ENCODE measurements at regions not wholly inside any gene's neighbourhood (a gene's known extent, or its start where the extent isn't known, plus 50 kb on each side); places are given as distances from the start of the nearest gene placed in this dataset.

DNA sequence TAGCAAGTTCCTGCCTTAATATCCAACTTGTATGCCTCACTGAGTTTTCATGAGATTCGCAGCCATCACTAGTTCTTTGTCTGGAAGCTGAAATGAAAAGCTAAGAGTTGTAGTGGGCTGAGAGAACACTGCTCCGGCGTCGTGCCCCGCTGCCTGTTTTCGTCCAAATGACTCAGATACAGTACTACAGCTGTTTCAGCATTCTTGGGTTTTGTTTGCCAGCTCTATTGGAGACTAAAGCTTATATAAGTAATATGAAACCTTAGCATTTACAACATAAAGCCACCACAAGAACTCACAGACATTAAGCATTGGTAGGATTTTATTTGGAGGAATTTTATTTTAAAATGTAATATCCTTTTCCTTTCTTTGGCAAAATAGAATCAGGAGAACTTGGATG lies 299.7 kb downstream of the DLEU7 start:
- TF ChIP-seq, protein P1, sequence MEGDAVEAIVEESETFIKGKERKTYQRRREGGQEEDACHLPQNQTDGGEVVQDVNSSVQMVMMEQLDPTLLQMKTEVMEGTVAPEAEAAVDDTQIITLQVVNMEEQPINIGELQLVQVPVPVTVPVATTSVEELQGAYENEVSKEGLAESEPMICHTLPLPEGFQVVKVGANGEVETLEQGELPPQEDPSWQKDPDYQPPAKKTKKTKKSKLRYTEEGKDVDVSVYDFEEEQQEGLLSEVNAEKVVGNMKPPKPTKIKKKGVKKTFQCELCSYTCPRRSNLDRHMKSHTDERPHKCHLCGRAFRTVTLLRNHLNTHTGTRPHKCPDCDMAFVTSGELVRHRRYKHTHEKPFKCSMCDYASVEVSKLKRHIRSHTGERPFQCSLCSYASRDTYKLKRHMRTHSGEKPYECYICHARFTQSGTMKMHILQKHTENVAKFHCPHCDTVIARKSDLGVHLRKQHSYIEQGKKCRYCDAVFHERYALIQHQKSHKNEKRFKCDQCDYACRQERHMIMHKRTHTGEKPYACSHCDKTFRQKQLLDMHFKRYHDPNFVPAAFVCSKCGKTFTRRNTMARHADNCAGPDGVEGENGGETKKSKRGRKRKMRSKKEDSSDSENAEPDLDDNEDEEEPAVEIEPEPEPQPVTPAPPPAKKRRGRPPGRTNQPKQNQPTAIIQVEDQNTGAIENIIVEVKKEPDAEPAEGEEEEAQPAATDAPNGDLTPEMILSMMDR (tag by site-specific recombination; IDR thresholded peaks at IDR 0.05), result no peak
- TF ChIP-seq ZNF274 (IDR thresholded peaks at IDR 0.05; ENCODE audit: low read length), result no peak
- TF ChIP-seq ZNF274 (tag by site-specific recombination; IDR thresholded peaks at IDR 0.05; ENCODE audit: borderline replicate concordance), result no peak
- TF ChIP-seq ZNF785 (tag by site-specific recombination; IDR thresholded peaks at IDR 0.05), result no peak

All from HEK293 (cell line).